HG02610 (cell line): ENCODE measurements at regions not wholly inside any gene's neighbourhood (a gene's known extent, or its start where the extent isn't known, plus 50 kb on each side); places are given as distances from the start of the nearest gene placed in this dataset.
"Not testable (repeated sequence)": the region's sequence is repeated elsewhere in the genome, so short reads cannot be mapped to it uniquely, and the experiment has no call there.

ENCODE experiments used
- ATAC-seq: cut with Tn5 transposase; IDR thresholded peaks from one replicate; pipeline ENCODE4 v1.9.1; 2021; ENCODE audit warnings: mild to moderate bottlenecking, moderate library complexity; ENCODE audit not compliant: unreplicated experiment

GRCh38 chr2:78686625-78687153 is 338.8 kb upstream of the REG3G start:
- no peak for ATAC-seq

GRCh38 chr2:78699696-78700095 is 325.8 kb upstream of the REG3G start:
- no peak for ATAC-seq

GRCh38 chr2:78701546-78701945 is 324.0 kb upstream of the REG3G start:
- ATAC-seq, result no peak

- ATAC-seq, result no peak
These were observed 317.6 kb upstream of the REG3G start for GRCh38 chr2:78707776-78708386.

GRCh38 chr2:78710632-78711375 is 314.7 kb upstream of the REG3G start:
- no peak for ATAC-seq

GRCh38 chr2:78715293-78715692 is 310.2 kb upstream of the REG3G start:
- ATAC-seq, result no peak

GRCh38 chr2:78718024-78718423 is 307.5 kb upstream of the REG3G start:
- ATAC-seq, result no peak

GRCh38 chr2:78718473-78718872 is 307.0 kb upstream of the REG3G start:
- no peak for ATAC-seq

GRCh38 chr2:78721355-78722033 is 304.0 kb upstream of the REG3G start:
- ATAC-seq, result no peak

GRCh38 chr2:78734221-78734620 is 291.3 kb upstream of the REG3G start:
- no peak for ATAC-seq

- ATAC-seq, result no peak
These were observed 286.2 kb upstream of the REG3G start for GRCh38 chr2:78739282-78739681.

GRCh38 chr2:78749638-78750037 is 275.9 kb upstream of the REG3G start:
- ATAC-seq, result no peak

- ATAC-seq, result no peak
These were observed 275.3 kb upstream of the REG3G start for GRCh38 chr2:78750219-78750618.

- no peak for ATAC-seq
These were observed 270.6 kb upstream of the REG3G start for GRCh38 chr2:78754930-78755329.

- no peak for ATAC-seq
These were observed 268.3 kb upstream of the REG3G start for GRCh38 chr2:78757191-78757590.

GRCh38 chr2:78757640-78758039 is 267.9 kb upstream of the REG3G start:
- ATAC-seq, result no peak

GRCh38 chr2:78758765-78759164 is 266.7 kb upstream of the REG3G start:
- not testable (repeated sequence) for ATAC-seq

GRCh38 chr2:78766459-78766858 is 259.0 kb upstream of the REG3G start:
- ATAC-seq, result no peak

GRCh38 chr2:78768016-78768415 is 257.5 kb upstream of the REG3G start:
- no peak for ATAC-seq

GRCh38 chr2:78775291-78775690 is 250.2 kb upstream of the REG3G start:
- ATAC-seq, result no peak

- ATAC-seq, result no peak
These were observed 246.6 kb upstream of the REG3G start for GRCh38 chr2:78778756-78779510.
